Fibroblast of peridontal ligament (primary cell): ENCODE measurements at regions not wholly inside any gene's neighbourhood (a gene's known extent, or its start where the extent isn't known, plus 50 kb on each side); places are given as distances from the start of the nearest gene placed in this dataset.
A peak's percentile ranks its signal among the peaks of the same experiment; 100 is the strongest.

Experiments used
- DNase-seq: peaks from one replicate; pipeline ENCODE4 v3.0.0-alpha.2; 2010; ENCODE audit errors: extremely low read depth

GRCh38 chr4:136307765-136308164 is 1224.5 kb downstream of the PCDH18 start:
- no peak for DNase-seq

- no peak for DNase-seq
These were observed 1225.9 kb downstream of the PCDH18 start for GRCh38 chr4:136306361-136306760.

- DNase-seq = no peak
These were observed 1229.7 kb downstream of the PCDH18 start for GRCh38 chr4:136302566-136302965.

- no peak for DNase-seq
These were observed 1230.4 kb downstream of the PCDH18 start for GRCh38 chr4:136301749-136302495.

GRCh38 chr4:136283977-136284376 is 1248.3 kb downstream of the PCDH18 start:
- no peak for DNase-seq

- no peak for DNase-seq
These were observed 1250.4 kb downstream of the PCDH18 start for GRCh38 chr4:136281889-136282288.

GRCh38 chr4:136281307-136281706 is 1251.0 kb downstream of the PCDH18 start:
- DNase-seq = no peak

GRCh38 chr4:136277741-136278140 is 1254.6 kb downstream of the PCDH18 start:
- peak; percentile 31 for DNase-seq

GRCh38 chr4:136246876-136247275 is 1285.4 kb downstream of the PCDH18 start:
- DNase-seq = no peak

- DNase-seq = peak; percentile 52
These were observed 1290.9 kb downstream of the PCDH18 start for GRCh38 chr4:136241221-136241986.

- no peak for DNase-seq
These were observed 1305.0 kb downstream of the PCDH18 start for GRCh38 chr4:136227315-136227714.

GRCh38 chr4:136219592-136220125 is 1312.6 kb downstream of the PCDH18 start:
- DNase-seq = no peak

- DNase-seq = no peak
These were observed 1329.1 kb downstream of the PCDH18 start for GRCh38 chr4:136203199-136203598.

- DNase-seq = no peak
These were observed 1333.9 kb downstream of the PCDH18 start for GRCh38 chr4:136198358-136198757.

GRCh38 chr4:136194962-136195361 is 1337.3 kb downstream of the PCDH18 start:
- DNase-seq = no peak

- no peak for DNase-seq
These were observed 1345.6 kb downstream of the PCDH18 start for GRCh38 chr4:136186650-136187049.

GRCh38 chr4:136183513-136183912 is 1348.8 kb downstream of the PCDH18 start:
- DNase-seq = no peak

GRCh38 chr4:136156947-136157346 is 1375.3 kb downstream of the PCDH18 start:
- no peak for DNase-seq

GRCh38 chr4:136150046-136150445 is 1382.2 kb downstream of the PCDH18 start:
- no peak for DNase-seq

- DNase-seq = no peak
These were observed 1395.7 kb downstream of the PCDH18 start for GRCh38 chr4:136136601-136137000.

- no peak for DNase-seq
These were observed 1408.0 kb downstream of the PCDH18 start for GRCh38 chr4:136124251-136124745.

- no peak for DNase-seq
These were observed 1410.9 kb downstream of the PCDH18 start for GRCh38 chr4:136121426-136121825.

- DNase-seq = no peak
These were observed 1418.4 kb downstream of the PCDH18 start for GRCh38 chr4:136113921-136114320.
